ENCODE measurements at regions not wholly inside any gene's neighbourhood (a gene's known extent, or its start where the extent isn't known, plus 50 kb on each side); places are given as distances from the start of the nearest gene placed in this dataset.

- peaks cover 40% of the 10 kb centered on the region for H3K4me1 Mint-ChIP-seq
- no peaks in the 10 kb centered on the region for H3K36me3 Mint-ChIP-seq
- no peak overlapping the region for H3K4me3 Mint-ChIP-seq
- H3K9me3 Mint-ChIP-seq: no peaks in the 10 kb centered on the region
- no peaks in the 10 kb centered on the region for H3K27me3 Mint-ChIP-seq
- peak; percentile 93 for ATAC-seq
- H3K27ac Mint-ChIP-seq: peak overlapping the region; percentile 26
Observed at GRCh38 chr4:146098397-146098796, 77.1 kb upstream of the LSM6 start.

GRCh38 chr4:146096371-146096770 lies 79.1 kb upstream of the LSM6 start:
- Mint-ChIP-seq H3K4me3 (no peak overlapping the region), H3K27ac (no peak overlapping the region), H3K9me3 (no peaks in the 10 kb centered on the region), H3K36me3 (no peaks in the 10 kb centered on the region), H3K27me3 (no peaks in the 10 kb centered on the region), H3K4me1 (peaks cover 40% of the 10 kb centered on the region)
- ATAC-seq: no peak

- Mint-ChIP-seq H3K4me3 (no peak overlapping the region), H3K4me1 (peaks cover 35% of the 10 kb centered on the region), H3K36me3 (no peaks in the 10 kb centered on the region), H3K27me3 (no peaks in the 10 kb centered on the region), H3K27ac (no peak overlapping the region), H3K9me3 (no peaks in the 10 kb centered on the region)
- ATAC-seq: no peak
Observed at GRCh38 chr4:146095860-146096259, 79.7 kb upstream of the LSM6 start.

GRCh38 chr4:146095091-146095690 lies 80.3 kb upstream of the LSM6 start:
- peaks cover 39% of the 10 kb centered on the region for H3K4me1 Mint-ChIP-seq
- no peak overlapping the region for H3K4me3 Mint-ChIP-seq
- H3K27me3 Mint-ChIP-seq: no peaks in the 10 kb centered on the region
- no peak overlapping the region for H3K27ac Mint-ChIP-seq
- no peaks in the 10 kb centered on the region for H3K36me3 Mint-ChIP-seq
- no peak for ATAC-seq
- H3K9me3 Mint-ChIP-seq: no peaks in the 10 kb centered on the region

- no peak overlapping the region for H3K4me3 Mint-ChIP-seq
- no peaks in the 10 kb centered on the region for H3K27me3 Mint-ChIP-seq
- peaks cover 29% of the 10 kb centered on the region for H3K4me1 Mint-ChIP-seq
- H3K36me3 Mint-ChIP-seq: no peaks in the 10 kb centered on the region
- H3K27ac Mint-ChIP-seq: no peak overlapping the region
- no peaks in the 10 kb centered on the region for H3K9me3 Mint-ChIP-seq
- ATAC-seq: no peak
Observed at GRCh38 chr4:146088690-146089089, 86.8 kb upstream of the LSM6 start.

GRCh38 chr4:146087856-146088255 lies 87.7 kb upstream of the LSM6 start:
- ATAC-seq: no peak
- H3K27me3 Mint-ChIP-seq: no peaks in the 10 kb centered on the region
- no peak overlapping the region for H3K4me3 Mint-ChIP-seq
- H3K36me3 Mint-ChIP-seq: no peaks in the 10 kb centered on the region
- peaks cover 29% of the 10 kb centered on the region for H3K4me1 Mint-ChIP-seq
- H3K9me3 Mint-ChIP-seq: no peaks in the 10 kb centered on the region
- no peak overlapping the region for H3K27ac Mint-ChIP-seq

- ATAC-seq: no peak
- no peaks in the 10 kb centered on the region for H3K36me3 Mint-ChIP-seq
- H3K4me3 Mint-ChIP-seq: no peak overlapping the region
Observed at GRCh38 chr4:146076081-146076480, 99.4 kb upstream of the LSM6 start.

GRCh38 chr4:146073517-146073916 lies 102.0 kb upstream of the LSM6 start:
- ATAC-seq: no peak
- no peaks in the 10 kb centered on the region for H3K4me1 Mint-ChIP-seq

More at GRCh38 chr4:146076081-146076480, 99.4 kb upstream of the LSM6 start:
- Mint-ChIP-seq H3K9me3 (no peaks in the 10 kb centered on the region), H3K4me1 (no peaks in the 10 kb centered on the region), H3K27me3 (no peaks in the 10 kb centered on the region), H3K27ac (no peak overlapping the region)

GRCh38 chr4:146072376-146072775 lies 103.1 kb upstream of the LSM6 start:
- Mint-ChIP-seq H3K4me1 (peaks cover 8% of the 10 kb centered on the region), H3K9me3 (no peaks in the 10 kb centered on the region), H3K27ac (no peak overlapping the region), H3K4me3 (no peak overlapping the region), H3K27me3 (peaks cover 8% of the 10 kb centered on the region), H3K36me3 (no peaks in the 10 kb centered on the region)
- ATAC-seq: no peak

More at GRCh38 chr4:146073517-146073916, 102.0 kb upstream of the LSM6 start:
- H3K4me3 Mint-ChIP-seq: no peak overlapping the region
- no peak overlapping the region for H3K27ac Mint-ChIP-seq
- no peaks in the 10 kb centered on the region for H3K27me3 Mint-ChIP-seq
- H3K9me3 Mint-ChIP-seq: no peaks in the 10 kb centered on the region
- no peaks in the 10 kb centered on the region for H3K36me3 Mint-ChIP-seq

- H3K9me3 Mint-ChIP-seq: no peaks in the 10 kb centered on the region
- H3K27ac Mint-ChIP-seq: no peak overlapping the region
- peaks cover 8% of the 10 kb centered on the region for H3K27me3 Mint-ChIP-seq
- H3K36me3 Mint-ChIP-seq: no peaks in the 10 kb centered on the region
- peaks cover 8% of the 10 kb centered on the region for H3K4me1 Mint-ChIP-seq
- H3K4me3 Mint-ChIP-seq: no peak overlapping the region
- ATAC-seq: no peak
Observed at GRCh38 chr4:146071390-146071789, 104.1 kb upstream of the LSM6 start.

- Mint-ChIP-seq H3K36me3 (no peaks in the 10 kb centered on the region), H3K27ac (peak overlapping the region; percentile 13), H3K9me3 (no peaks in the 10 kb centered on the region), H3K4me3 (no peak overlapping the region), H3K4me1 (peaks cover 7% of the 10 kb centered on the region), H3K27me3 (peaks cover 7% of the 10 kb centered on the region)
- no peak for ATAC-seq
Observed at GRCh38 chr4:146063143-146063542, 112.4 kb upstream of the LSM6 start.

GRCh38 chr4:146062340-146062739 lies 113.2 kb upstream of the LSM6 start:
- no peak overlapping the region for H3K4me3 Mint-ChIP-seq
- no peaks in the 10 kb centered on the region for H3K9me3 Mint-ChIP-seq
- no peaks in the 10 kb centered on the region for H3K4me1 Mint-ChIP-seq
- no peaks in the 10 kb centered on the region for H3K36me3 Mint-ChIP-seq
- ATAC-seq: no peak
- H3K27me3 Mint-ChIP-seq: no peaks in the 10 kb centered on the region
- H3K27ac Mint-ChIP-seq: no peak overlapping the region

GRCh38 chr4:146061610-146062334 lies 113.7 kb upstream of the LSM6 start:
- no peaks in the 10 kb centered on the region for H3K36me3 Mint-ChIP-seq
- no peaks in the 10 kb centered on the region for H3K27me3 Mint-ChIP-seq
- ATAC-seq: no peak
- no peaks in the 10 kb centered on the region for H3K4me1 Mint-ChIP-seq
- H3K9me3 Mint-ChIP-seq: no peaks in the 10 kb centered on the region
- H3K27ac Mint-ChIP-seq: peak overlapping the region; percentile 58
- H3K4me3 Mint-ChIP-seq: no peak overlapping the region

GRCh38 chr4:146059865-146060264 lies 115.7 kb upstream of the LSM6 start:
- Mint-ChIP-seq H3K27ac (no peak overlapping the region), H3K4me3 (no peak overlapping the region)

GRCh38 chr4:146059151-146059550 lies 116.4 kb upstream of the LSM6 start:
- Mint-ChIP-seq H3K4me3 (no peak overlapping the region), H3K36me3 (no peaks in the 10 kb centered on the region), H3K27me3 (no peaks in the 10 kb centered on the region), H3K4me1 (no peaks in the 10 kb centered on the region), H3K27ac (no peak overlapping the region), H3K9me3 (no peaks in the 10 kb centered on the region)
- peak; percentile 71 for ATAC-seq

More at GRCh38 chr4:146059865-146060264, 115.7 kb upstream of the LSM6 start:
- no peaks in the 10 kb centered on the region for H3K9me3 Mint-ChIP-seq
- no peaks in the 10 kb centered on the region for H3K27me3 Mint-ChIP-seq
- H3K36me3 Mint-ChIP-seq: no peaks in the 10 kb centered on the region
- no peaks in the 10 kb centered on the region for H3K4me1 Mint-ChIP-seq
- ATAC-seq: peak; percentile 96

- Mint-ChIP-seq H3K4me3 (no peak overlapping the region), H3K9me3 (no peaks in the 10 kb centered on the region), H3K4me1 (no peaks in the 10 kb centered on the region), H3K36me3 (no peaks in the 10 kb centered on the region), H3K27me3 (no peaks in the 10 kb centered on the region), H3K27ac (no peak overlapping the region)
- ATAC-seq: no peak
Observed at GRCh38 chr4:146058531-146058930, 117.0 kb upstream of the LSM6 start.
